ENCODE measurements at regions not wholly inside any gene's neighbourhood (a gene's known extent, or its start where the extent isn't known, plus 50 kb on each side); places are given as distances from the start of the nearest gene placed in this dataset.
"Not testable (repeated sequence)": the region's sequence is repeated elsewhere in the genome, so short reads cannot be mapped to it uniquely, and the experiment has no call there.

GRCh38 chr9:92242260-92243136 is 51.0 kb downstream of the IARS1 start:
- peaks cover 38% of the 10 kb centered on the region for H3K4me1 ChIP-seq (replicated peaks)
- H3K4me3 ChIP-seq, result no peak overlapping the region
- peaks cover 88% of the 10 kb centered on the region for H3K36me3 ChIP-seq
- peak in 1 of 2 experiments; percentile 14 for DNase-seq (ENCODE audit: low read depth in 1 of 2, low spot score in 2 of 2)
- H3K9me3 ChIP-seq (replicated peaks), result no peaks in the 10 kb centered on the region
- no peak overlapping the region for H3K27ac ChIP-seq
- H3K27me3 ChIP-seq (replicated peaks), result no peaks in the 10 kb centered on the region

- Histone ChIP-seq H3K4me3 (no peak overlapping the region), H3K36me3 (peaks cover 92% of the 10 kb centered on the region)
Measured at GRCh38 chr9:92236915-92237314, 56.6 kb downstream of the IARS1 start.

GRCh38 chr9:92236465-92236864 is 57.0 kb downstream of the IARS1 start:
- DNase-seq (ENCODE audit: low read depth in 1 of 2, low spot score in 2 of 2), result no peak
- no peaks in the 10 kb centered on the region for H3K4me1 ChIP-seq (replicated peaks)
- H3K27me3 ChIP-seq (replicated peaks), result no peaks in the 10 kb centered on the region
- peaks cover 91% of the 10 kb centered on the region for H3K36me3 ChIP-seq
- no peaks in the 10 kb centered on the region for H3K9me3 ChIP-seq (replicated peaks)
- no peak overlapping the region for H3K27ac ChIP-seq
- H3K4me3 ChIP-seq, result no peak overlapping the region

More at GRCh38 chr9:92236915-92237314, 56.6 kb downstream of the IARS1 start:
- Histone ChIP-seq H3K4me1 (replicated peaks) (no peaks in the 10 kb centered on the region), H3K27me3 (replicated peaks) (no peaks in the 10 kb centered on the region), H3K9me3 (replicated peaks) (no peaks in the 10 kb centered on the region), H3K27ac (no peak overlapping the region)
- DNase-seq (ENCODE audit: low read depth in 1 of 2, low spot score in 2 of 2), result no peak

- no peak for DNase-seq (ENCODE audit: low read depth in 1 of 2, low spot score in 2 of 2)
- H3K36me3 ChIP-seq, result peaks cover 83% of the 10 kb centered on the region
Measured at GRCh38 chr9:92234514-92234913, 59.0 kb downstream of the IARS1 start.

GRCh38 chr9:92232190-92232589 is 61.3 kb downstream of the IARS1 start:
- Histone ChIP-seq H3K36me3 (peaks cover 77% of the 10 kb centered on the region), H3K4me1 (replicated peaks) (no peaks in the 10 kb centered on the region), H3K4me3 (no peak overlapping the region)

More at GRCh38 chr9:92234514-92234913, 59.0 kb downstream of the IARS1 start:
- Histone ChIP-seq H3K9me3 (replicated peaks) (no peaks in the 10 kb centered on the region), H3K27ac (no peak overlapping the region), H3K27me3 (replicated peaks) (no peaks in the 10 kb centered on the region), H3K4me1 (replicated peaks) (no peaks in the 10 kb centered on the region), H3K4me3 (no peak overlapping the region)

GRCh38 chr9:92228628-92229027 is 64.9 kb downstream of the IARS1 start:
- no peak overlapping the region for H3K4me3 ChIP-seq
- peaks cover 77% of the 10 kb centered on the region for H3K36me3 ChIP-seq
- DNase-seq (ENCODE audit: low read depth in 1 of 2, low spot score in 2 of 2), result no peak
- H3K9me3 ChIP-seq (replicated peaks), result no peaks in the 10 kb centered on the region
- H3K27me3 ChIP-seq (replicated peaks), result no peaks in the 10 kb centered on the region
- no peaks in the 10 kb centered on the region for H3K4me1 ChIP-seq (replicated peaks)
- no peak overlapping the region for H3K27ac ChIP-seq

More at GRCh38 chr9:92232190-92232589, 61.3 kb downstream of the IARS1 start:
- Histone ChIP-seq H3K27ac (no peak overlapping the region), H3K9me3 (replicated peaks) (no peaks in the 10 kb centered on the region), H3K27me3 (replicated peaks) (no peaks in the 10 kb centered on the region)
- no peak for DNase-seq (ENCODE audit: low read depth in 1 of 2, low spot score in 2 of 2)

- Histone ChIP-seq H3K27me3 (replicated peaks) (no peaks in the 10 kb centered on the region), H3K4me3 (no peak overlapping the region), H3K27ac (no peak overlapping the region), H3K4me1 (replicated peaks) (no peaks in the 10 kb centered on the region), H3K9me3 (replicated peaks) (no peaks in the 10 kb centered on the region), H3K36me3 (peaks cover 73% of the 10 kb centered on the region)
- no peak for DNase-seq (ENCODE audit: low read depth in 1 of 2, low spot score in 2 of 2)
Measured at GRCh38 chr9:92224177-92224576, 69.3 kb downstream of the IARS1 start.

GRCh38 chr9:92223758-92224157 is 69.7 kb downstream of the IARS1 start:
- Histone ChIP-seq H3K4me3 (no peak overlapping the region), H3K36me3 (peaks cover 72% of the 10 kb centered on the region), H3K27me3 (replicated peaks) (no peaks in the 10 kb centered on the region), H3K4me1 (replicated peaks) (no peaks in the 10 kb centered on the region), H3K27ac (no peak overlapping the region), H3K9me3 (replicated peaks) (no peaks in the 10 kb centered on the region)
- no peak for DNase-seq (ENCODE audit: low read depth in 1 of 2, low spot score in 2 of 2)

DNA sequence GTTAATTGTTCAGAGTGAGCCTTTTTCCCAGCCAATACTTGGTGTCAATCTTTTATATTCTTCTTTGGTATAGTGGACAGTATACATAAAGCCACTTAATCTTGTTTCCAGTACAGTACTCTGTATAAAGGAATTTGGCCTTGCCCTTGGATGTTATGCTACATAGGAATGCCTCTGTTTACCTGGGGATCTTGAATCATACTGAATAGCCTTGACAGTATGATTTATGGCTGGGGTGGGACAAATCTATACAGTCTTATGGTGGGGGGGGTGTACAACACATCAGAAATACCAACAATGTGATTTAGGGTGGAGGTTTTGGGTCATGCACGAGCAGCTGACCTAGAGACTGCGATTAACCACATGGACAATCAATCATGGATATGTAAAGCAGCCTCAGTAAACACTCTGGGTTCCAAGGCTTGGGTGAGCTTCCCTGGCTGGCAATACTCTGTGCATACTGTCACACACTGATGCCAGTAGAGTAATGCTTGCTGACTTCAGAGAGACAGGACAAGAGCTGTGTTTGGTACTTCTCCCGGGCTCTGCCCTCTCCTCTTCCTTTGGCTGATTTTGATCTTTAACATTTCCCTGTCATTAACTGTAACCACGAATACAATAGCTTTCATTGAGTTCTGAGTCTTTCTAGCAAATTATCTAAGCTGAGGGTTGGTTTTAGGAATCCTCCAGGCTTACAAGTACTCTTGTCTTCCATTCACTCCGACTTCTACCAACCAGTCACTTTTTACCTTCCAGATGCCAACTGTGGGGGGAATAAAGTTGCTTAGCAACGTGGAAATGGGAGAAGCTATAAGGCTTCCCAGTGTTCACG is 84.6 kb downstream of the IARS1 start:
- no peaks in the 10 kb centered on the region for H3K27me3 ChIP-seq (replicated peaks)
- no peak overlapping the region for H3K27ac ChIP-seq
- H3K4me1 ChIP-seq (replicated peaks), result no peaks in the 10 kb centered on the region
- no peak overlapping the region for H3K4me3 ChIP-seq
- H3K36me3 ChIP-seq, result peaks cover 61% of the 10 kb centered on the region
- DNase-seq (ENCODE audit: low read depth in 1 of 2, low spot score in 2 of 2), result no peak
- no peaks in the 10 kb centered on the region for H3K9me3 ChIP-seq (replicated peaks)

GRCh38 chr9:92206488-92206887 is 87.0 kb downstream of the IARS1 start:
- Histone ChIP-seq H3K36me3 (peaks cover 38% of the 10 kb centered on the region), H3K4me1 (replicated peaks) (no peaks in the 10 kb centered on the region), H3K9me3 (replicated peaks) (no peaks in the 10 kb centered on the region), H3K4me3 (no peak overlapping the region), H3K27me3 (replicated peaks) (no peaks in the 10 kb centered on the region), H3K27ac (no peak overlapping the region)
- DNase-seq (ENCODE audit: low read depth in 1 of 2, low spot score in 2 of 2), result no peak

- H3K4me3 ChIP-seq; H3K9me3 ChIP-seq (replicated peaks); H3K27me3 ChIP-seq (replicated peaks); H3K27ac ChIP-seq; DNase-seq (ENCODE audit: low read depth in 1 of 2, low spot score in 2 of 2); H3K4me1 ChIP-seq (replicated peaks): not testable (repeated sequence)
- peaks cover 12% of the 10 kb centered on the region for H3K36me3 ChIP-seq
Measured at GRCh38 chr9:92203887-92204286, 88.7 kb upstream of the SPTLC1 start.

DNA sequence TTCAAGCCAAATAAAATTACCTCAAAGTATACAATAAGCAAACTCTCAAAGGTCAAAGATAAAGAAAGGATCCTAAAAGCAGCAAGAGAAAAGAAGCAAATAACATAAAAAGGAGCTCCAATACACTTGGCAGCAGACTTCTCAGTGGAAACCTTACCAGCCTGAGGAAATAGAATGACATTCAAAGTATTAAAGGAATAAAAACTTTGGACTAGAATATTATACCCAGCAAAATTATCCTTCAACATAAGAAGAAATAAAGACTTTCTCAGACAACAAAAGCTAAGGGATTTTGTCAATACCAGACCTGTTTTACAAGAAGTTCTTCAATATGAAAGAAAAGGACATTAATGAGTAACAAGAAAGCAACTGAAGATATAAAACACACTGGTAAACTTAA is 83.0 kb upstream of the SPTLC1 start:
- H3K4me3 ChIP-seq; H3K27me3 ChIP-seq (replicated peaks); H3K4me1 ChIP-seq (replicated peaks); H3K36me3 ChIP-seq; DNase-seq (ENCODE audit: low read depth in 1 of 2, low spot score in 2 of 2); H3K27ac ChIP-seq; H3K9me3 ChIP-seq (replicated peaks): not testable (repeated sequence)

GRCh38 chr9:92196909-92197308 is 81.7 kb upstream of the SPTLC1 start:
- no peaks in the 10 kb centered on the region for H3K27me3 ChIP-seq (replicated peaks)
- H3K4me3 ChIP-seq, result no peak overlapping the region
- no peak overlapping the region for H3K27ac ChIP-seq
- DNase-seq (ENCODE audit: low read depth in 1 of 2, low spot score in 2 of 2), result no peak
- H3K4me1 ChIP-seq (replicated peaks), result no peaks in the 10 kb centered on the region
- H3K36me3 ChIP-seq, result no peaks in the 10 kb centered on the region
- H3K9me3 ChIP-seq (replicated peaks), result 0 out of 2 replicates have a peak, but pooled peaks cover 3% of the 10 kb centered on the region

GRCh38 chr9:92196400-92196799 is 81.2 kb upstream of the SPTLC1 start:
- Histone ChIP-seq H3K27ac (no peak overlapping the region), H3K4me3 (no peak overlapping the region), H3K4me1 (replicated peaks) (no peaks in the 10 kb centered on the region), H3K36me3 (no peaks in the 10 kb centered on the region), H3K9me3 (replicated peaks) (0 out of 2 replicates have a peak, but pooled peaks cover 3% of the 10 kb centered on the region), H3K27me3 (replicated peaks) (no peaks in the 10 kb centered on the region)
- DNase-seq (ENCODE audit: low read depth in 1 of 2, low spot score in 2 of 2), result no peak
